Uterus (tissue), 3 donors: ENCODE measurements at regions not wholly inside any gene's neighbourhood (a gene's known extent, or its start where the extent isn't known, plus 50 kb on each side); places are given as distances from the start of the nearest gene placed in this dataset.

Experiments
- DNase-seq, 2 donors: peaks; one replicate each; pipeline ENCODE4 v3.0.0-alpha.2; 2019 to 2020
- H3K27ac ChIP-seq, 2 donors: fragments of 200-600 bp; sonication (generic); 1 replicate in 1 of 2; 2 replicates in 1 of 2; pipeline ENCODE4 v1.5.1; 2016 to 2018
- H3K27me3 ChIP-seq, 2 donors: fragments of 200-600 bp; sonication (generic); one replicate each; pipeline ENCODE4 v1.5.1; 2018 to 2019; ENCODE audit warnings: control low read depth in 1 of 2
- H3K36me3 ChIP-seq, 2 donors: fragments of 200-600 bp; sonication (generic); one replicate each; pipeline ENCODE4 v1.5.1; 2019; ENCODE audit warnings: control low read depth in 1 of 2
- H3K4me1 ChIP-seq, 2 donors: fragments of 200-600 bp; sonication (generic); one replicate each; pipeline ENCODE4 v1.5.1; 2018 to 2019; ENCODE audit warnings: control low read depth in 1 of 2
- H3K4me3 ChIP-seq, 2 donors: fragments of 200-600 bp; sonication (generic); 1 replicate in 1 of 2; 2 replicates in 1 of 2; pipeline ENCODE4 v1.5.1; 2018 to 2019; ENCODE audit warnings: mild to moderate bottlenecking in 1 of 2
- H3K9me3 ChIP-seq, 2 donors: fragments of 200-600 bp; sonication (generic); one replicate each; pipeline ENCODE4 v1.5.1; 2019; ENCODE audit warnings: control low read depth in 1 of 2
- POLR2A ChIP-seq, 2 donors: fragments of 450-650 bp; IDR thresholded peaks; one replicate each; pipeline ENCODE4 v1.6.1; 2016; ENCODE audit warnings: antibody characterized with exemption in 2 of 2, mild to moderate bottlenecking in 1 of 2, moderate library complexity in 1 of 2
- intact Hi-C: fragments of 100-400 bp; cut with DNase I; formaldehyde crosslinking; loops from one replicate; pipeline ENCODE4 v1.15.1; 2023; ENCODE audit warnings: low total_unique reads
- TF ChIP-seq, protein P1 (sequence below), 4 experiments: fragments of 200-600 bp in 2 of 4; fragments of 450-650 bp in 2 of 4; sonication (generic) in 2 of 4; IDR thresholded peaks; one replicate each; pipeline ENCODE4 v1.5.1; 2016 to 2019; ENCODE audit warnings: antibody characterized with exemption in 4 of 4, mild to moderate bottlenecking in 2 of 4, moderate library complexity in 1 of 4
- donor health status: DM: yes; HTN: yes; CAD: no.

DNA sequence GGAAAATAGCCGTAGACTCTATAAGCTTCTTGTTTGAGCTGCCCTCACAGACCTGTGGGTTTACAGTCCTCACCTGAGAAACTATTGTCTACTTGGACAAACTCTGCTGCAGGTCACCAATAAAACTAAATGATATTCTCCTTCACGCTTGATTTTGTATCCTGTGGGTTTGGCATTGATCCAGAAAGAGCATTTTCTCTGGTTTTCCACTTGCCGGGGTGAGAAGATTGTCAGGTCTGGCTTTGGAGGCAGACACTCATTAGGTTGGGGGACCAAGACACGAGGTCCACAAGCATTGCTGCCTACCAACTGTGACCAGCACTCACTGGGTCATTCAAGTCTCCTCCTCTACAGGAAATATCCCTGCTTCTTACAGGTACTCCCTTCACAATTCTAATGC is 68.5 kb downstream of the CDC14C start:
- no peak overlapping the region for H3K27ac ChIP-seq
- intact Hi-C loops, result no loop called here
- TF ChIP-seq, protein P1, sequence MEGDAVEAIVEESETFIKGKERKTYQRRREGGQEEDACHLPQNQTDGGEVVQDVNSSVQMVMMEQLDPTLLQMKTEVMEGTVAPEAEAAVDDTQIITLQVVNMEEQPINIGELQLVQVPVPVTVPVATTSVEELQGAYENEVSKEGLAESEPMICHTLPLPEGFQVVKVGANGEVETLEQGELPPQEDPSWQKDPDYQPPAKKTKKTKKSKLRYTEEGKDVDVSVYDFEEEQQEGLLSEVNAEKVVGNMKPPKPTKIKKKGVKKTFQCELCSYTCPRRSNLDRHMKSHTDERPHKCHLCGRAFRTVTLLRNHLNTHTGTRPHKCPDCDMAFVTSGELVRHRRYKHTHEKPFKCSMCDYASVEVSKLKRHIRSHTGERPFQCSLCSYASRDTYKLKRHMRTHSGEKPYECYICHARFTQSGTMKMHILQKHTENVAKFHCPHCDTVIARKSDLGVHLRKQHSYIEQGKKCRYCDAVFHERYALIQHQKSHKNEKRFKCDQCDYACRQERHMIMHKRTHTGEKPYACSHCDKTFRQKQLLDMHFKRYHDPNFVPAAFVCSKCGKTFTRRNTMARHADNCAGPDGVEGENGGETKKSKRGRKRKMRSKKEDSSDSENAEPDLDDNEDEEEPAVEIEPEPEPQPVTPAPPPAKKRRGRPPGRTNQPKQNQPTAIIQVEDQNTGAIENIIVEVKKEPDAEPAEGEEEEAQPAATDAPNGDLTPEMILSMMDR (IDR thresholded peaks at IDR 0.05), result no peak
- TF ChIP-seq POLR2A (IDR thresholded peaks at IDR 0.05), result no peak

DNA sequence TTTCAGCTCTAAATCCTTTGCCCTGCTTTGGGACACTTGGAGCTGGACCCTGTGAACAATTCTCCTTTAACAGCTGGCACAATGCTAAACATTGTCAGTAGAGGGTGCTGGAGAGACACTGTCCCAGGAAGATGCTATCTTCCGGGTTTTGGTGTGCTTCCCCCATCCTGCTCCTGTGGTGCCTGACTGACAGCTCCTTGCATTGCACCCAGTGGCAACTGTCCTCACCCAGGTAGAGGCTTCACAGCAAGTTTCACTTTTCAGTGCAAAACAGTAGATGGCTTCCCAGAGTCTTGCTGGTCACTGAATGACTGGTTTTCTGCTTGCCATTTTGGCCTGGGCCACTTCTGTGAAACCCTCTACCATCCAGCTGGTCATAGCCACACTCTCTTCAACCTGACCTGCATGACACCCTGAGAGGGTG is 77.3 kb downstream of the CDC14C start:
- Histone ChIP-seq H3K9me3 (no peaks in the 10 kb centered on the region), H3K4me1 (no peaks in the 10 kb centered on the region), H3K27ac (no peak overlapping the region), H3K27me3 (no peaks in the 10 kb centered on the region), H3K36me3 (no peaks in the 10 kb centered on the region), H3K4me3 (no peak overlapping the region)
- no peak for DNase-seq
- intact Hi-C loops, result no loop called here
- TF ChIP-seq POLR2A (IDR thresholded peaks at IDR 0.05), result no peak
- TF ChIP-seq, protein P1 (IDR thresholded peaks at IDR 0.05), result no peak

More for the DNA sequence above, 68.5 kb downstream of the CDC14C start:
- no peak for DNase-seq
- Histone ChIP-seq H3K4me1 (no peaks in the 10 kb centered on the region), H3K9me3 (no peaks in the 10 kb centered on the region), H3K36me3 (no peaks in the 10 kb centered on the region), H3K27me3 (no peaks in the 10 kb centered on the region), H3K4me3 (no peak overlapping the region)

DNA sequence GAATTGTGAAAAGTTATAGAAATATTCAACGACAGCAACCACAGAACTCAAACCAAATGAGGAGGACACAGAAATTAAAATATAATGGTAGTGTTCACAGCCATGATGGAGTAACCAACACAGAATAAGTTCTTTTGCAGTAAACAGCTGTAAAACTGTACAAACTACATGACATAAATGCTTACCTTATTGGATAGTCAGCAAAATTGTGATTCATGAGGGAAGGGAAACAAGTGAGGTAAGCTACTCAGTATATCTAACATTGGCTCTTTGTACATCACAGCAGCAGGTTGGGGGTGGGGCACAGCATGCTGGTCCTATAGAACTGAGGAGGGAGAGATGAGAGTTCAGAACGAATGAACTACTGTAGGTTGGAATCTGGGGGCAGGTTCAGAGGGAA is 86.4 kb downstream of the CDC14C start:
- H3K27me3 ChIP-seq, result no peaks in the 10 kb centered on the region
- no peak for DNase-seq
- H3K4me3 ChIP-seq, result no peak overlapping the region
- H3K9me3 ChIP-seq, result no peaks in the 10 kb centered on the region
- no peaks in the 10 kb centered on the region for H3K36me3 ChIP-seq
- TF ChIP-seq, protein P1 (IDR thresholded peaks at IDR 0.05), result no peak
- no peak for TF ChIP-seq POLR2A (IDR thresholded peaks at IDR 0.05)
- intact Hi-C loops, result no loop called here
- H3K4me1 ChIP-seq, result no peaks in the 10 kb centered on the region
- no peak overlapping the region for H3K27ac ChIP-seq

DNA sequence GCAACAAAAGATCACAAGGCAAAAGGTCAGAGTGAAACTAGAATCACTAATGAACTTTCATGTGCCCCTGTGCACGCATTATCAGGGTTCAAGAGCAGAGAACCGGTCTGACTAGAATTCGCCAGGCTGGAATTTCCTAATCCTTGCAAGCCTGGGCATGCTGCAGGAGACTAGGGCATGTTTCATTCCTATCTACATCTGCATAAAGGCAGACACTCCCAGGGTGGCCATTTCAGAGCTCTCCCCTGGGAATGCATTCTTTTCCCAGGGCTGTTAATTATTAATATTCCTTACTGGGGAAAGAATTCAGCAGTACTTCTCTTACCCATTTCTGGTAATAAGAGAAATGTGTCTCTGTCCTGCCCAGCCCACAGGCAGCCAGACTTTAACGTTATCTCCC is 90.5 kb downstream of the CDC14C start:
- Histone ChIP-seq H3K27ac (no peak overlapping the region), H3K4me1 (no peaks in the 10 kb centered on the region), H3K9me3 (no peaks in the 10 kb centered on the region), H3K27me3 (no peaks in the 10 kb centered on the region), H3K36me3 (no peaks in the 10 kb centered on the region), H3K4me3 (no peak overlapping the region)
- TF ChIP-seq, protein P1 (IDR thresholded peaks at IDR 0.05), result no peak
- TF ChIP-seq POLR2A (IDR thresholded peaks at IDR 0.05), result no peak
- no peak for DNase-seq
- intact Hi-C loops, result no loop called here

DNA sequence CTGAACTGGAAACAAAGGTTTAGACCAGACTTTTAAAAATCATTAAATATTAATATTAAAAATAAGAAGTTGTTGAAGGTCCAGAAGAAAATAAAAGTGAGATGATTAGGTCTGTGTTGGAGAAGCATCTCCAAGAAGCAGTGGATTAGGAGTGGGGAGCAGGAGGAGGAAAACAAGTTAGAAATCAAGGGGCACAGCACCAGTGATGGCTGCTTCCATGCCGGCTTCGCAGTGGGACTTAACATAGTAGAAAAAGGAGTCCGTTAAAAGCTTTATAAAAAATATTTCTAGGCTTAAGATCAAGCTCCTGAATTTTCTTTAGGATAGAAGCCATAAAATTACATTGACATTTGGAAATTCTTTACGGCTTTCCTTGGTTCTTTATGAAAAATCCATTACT is 95.8 kb downstream of the CDC14C start:
- Histone ChIP-seq H3K4me3 (no peak overlapping the region), H3K27ac (no peak overlapping the region), H3K9me3 (no peaks in the 10 kb centered on the region), H3K27me3 (no peaks in the 10 kb centered on the region), H3K36me3 (no peaks in the 10 kb centered on the region), H3K4me1 (no peaks in the 10 kb centered on the region)
- no peak for TF ChIP-seq POLR2A (IDR thresholded peaks at IDR 0.05)
- TF ChIP-seq, protein P1 (IDR thresholded peaks at IDR 0.05), result no peak
- intact Hi-C loops, result no loop called here
- no peak for DNase-seq
